MM.1S (cell line): ENCODE measurements at regions not wholly inside any gene's neighbourhood (a gene's known extent, or its start where the extent isn't known, plus 50 kb on each side); places are given as distances from the start of the nearest gene placed in this dataset.

ENCODE experiments used
- DNase-seq: peaks from one replicate; pipeline ENCODE4 v3.0.0-alpha.2; 2015
- H2AFZ ChIP-seq: fragments of 300-600 bp; sonication (generic); 2 replicates; pipeline ENCODE4 v1.6.0; 2016; ENCODE audit warnings: antibody characterized with exemption, low read length
- H3F3A ChIP-seq: fragments of 300-600 bp; sonication (generic); 2 replicates; pipeline ENCODE4 v1.6.1; 2016; ENCODE audit warnings: mild to moderate bottlenecking, antibody characterized with exemption, low read length, moderate library complexity, mixed read lengths; ENCODE audit not compliant: insufficient read depth
- H3K27ac ChIP-seq: fragments of 300-600 bp; sonication (generic); 2 replicates; pipeline ENCODE4 v1.5.1; 2016; ENCODE audit warnings: mild to moderate bottlenecking, low read length
- H3K27me3 ChIP-seq: fragments of 300-600 bp; sonication (generic); replicated peaks from 2 replicates; pipeline ENCODE4 v1.6.0; 2016; ENCODE audit warnings: low read length; ENCODE audit not compliant: insufficient read depth
- H3K36me3 ChIP-seq: fragments of 300-600 bp; sonication (generic); replicated peaks from 2 replicates; pipeline ENCODE4 v1.6.1; 2016; ENCODE audit warnings: mild to moderate bottlenecking, low read length, mixed read lengths; ENCODE audit not compliant: insufficient read depth
- H3K4me1 ChIP-seq: fragments of 300-600 bp; sonication (generic); 2 replicates; pipeline ENCODE4 v1.6.1; 2016; ENCODE audit warnings: low read length, mixed read lengths
- H3K4me2 ChIP-seq: fragments of 300-600 bp; sonication (generic); 2 replicates; pipeline ENCODE4 v1.6.0; 2016; ENCODE audit warnings: low read depth, low read length
- H3K4me3 ChIP-seq: fragments of 300-600 bp; sonication (generic); 2 replicates; pipeline ENCODE4 v1.5.1; 2016; ENCODE audit warnings: low read length, mixed read lengths
- H3K79me2 ChIP-seq: fragments of 300-600 bp; sonication (generic); 2 replicates; pipeline ENCODE4 v1.6.1; 2016; ENCODE audit warnings: mixed run types, low read length, mixed read lengths
- H3K9ac ChIP-seq: fragments of 300-600 bp; sonication (generic); 2 replicates; pipeline ENCODE4 v1.6.1; 2016; ENCODE audit warnings: low read length, mixed read lengths
- H3K9me2 ChIP-seq: fragments of 300-600 bp; sonication (generic); replicated peaks from 2 replicates; pipeline ENCODE4 v1.6.1; 2016; ENCODE audit warnings: mild to moderate bottlenecking, low read length, mixed read lengths; ENCODE audit not compliant: insufficient read depth
- H3K9me3 ChIP-seq: fragments of 300-600 bp; sonication (generic); replicated peaks from 2 replicates; pipeline ENCODE4 v1.6.1; 2016; ENCODE audit warnings: mild to moderate bottlenecking, low read length, mixed read lengths; ENCODE audit not compliant: insufficient read depth
- H4K20me1 ChIP-seq: fragments of 300-600 bp; sonication (generic); 2 replicates; pipeline ENCODE4 v1.6.1; 2016; ENCODE audit warnings: mild to moderate bottlenecking, low read length, moderate library complexity, mixed read lengths; ENCODE audit not compliant: insufficient read depth
- CTCF ChIP-seq: fragments of 300-600 bp; sonication (generic); IDR thresholded peaks from 2 replicates; pipeline ENCODE4 v1.5.1; 2016; ENCODE audit warnings: antibody characterized with exemption, low read length, mixed read lengths
- EZH2 ChIP-seq: fragments of 300-600 bp; sonication (generic); optimal IDR thresholded peaks from 2 replicates; pipeline ENCODE3; 2017; ENCODE audit warnings: low read depth, mild to moderate bottlenecking, antibody characterized with exemption, low read length, mixed read lengths
- EZH2phosphoT487 ChIP-seq: fragments of 300-600 bp; sonication (generic); IDR thresholded peaks from 2 replicates; pipeline ENCODE4 v1.6.1; 2018; ENCODE audit warnings: antibody characterized with exemption, low read length

DNA sequence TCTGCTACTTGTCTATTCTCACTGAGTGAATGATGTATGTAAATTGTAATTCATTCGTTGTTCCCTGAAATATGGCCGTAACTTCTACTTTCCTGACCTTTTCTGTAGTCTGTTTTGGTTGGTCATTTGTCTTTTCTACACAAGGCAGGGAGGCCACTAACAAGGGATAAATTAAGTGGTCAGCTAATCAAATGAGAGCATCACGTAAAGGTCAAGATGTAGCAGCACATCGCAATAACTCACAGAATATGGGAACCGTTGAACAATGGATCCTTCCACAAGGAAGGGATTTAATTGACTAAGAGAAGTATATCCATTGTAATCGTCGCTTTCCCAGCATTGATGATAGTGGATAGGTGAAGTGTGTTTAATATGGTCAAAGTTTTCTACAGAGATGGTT, 171.1 kb downstream of the DMRT2 start:
- no peaks in the 10 kb centered on the region for H3K79me2 ChIP-seq
- TF ChIP-seq EZH2 (no peak), CTCF (no peak), EZH2phosphoT487 (no peak)
- H4K20me1 ChIP-seq: no peaks in the 10 kb centered on the region
- H3K36me3 ChIP-seq: no peaks in the 10 kb centered on the region
- no peak overlapping the region for H3K4me3 ChIP-seq
- H3K9me3 ChIP-seq: no peaks in the 10 kb centered on the region
- no peak overlapping the region for H3K27ac ChIP-seq
- no peak overlapping the region for H3K9ac ChIP-seq
- DNase-seq: no peak
- no peaks in the 10 kb centered on the region for H3F3A ChIP-seq
- H3K9me2 ChIP-seq: no peaks in the 10 kb centered on the region
- H3K4me2 ChIP-seq: no peak overlapping the region
- H3K27me3 ChIP-seq: no peaks in the 10 kb centered on the region
- H2AFZ ChIP-seq: no peak overlapping the region
- H3K4me1 ChIP-seq: no peaks in the 10 kb centered on the region

- Histone ChIP-seq H3F3A (no peaks in the 10 kb centered on the region), H3K79me2 (no peaks in the 10 kb centered on the region), H3K9me3 (no peaks in the 10 kb centered on the region), H4K20me1 (no peaks in the 10 kb centered on the region), H2AFZ (no peak overlapping the region), H3K4me2 (no peak overlapping the region), H3K4me3 (no peak overlapping the region), H3K9ac (no peak overlapping the region), H3K27ac (no peak overlapping the region), H3K36me3 (no peaks in the 10 kb centered on the region), H3K9me2 (no peaks in the 10 kb centered on the region), H3K27me3 (no peaks in the 10 kb centered on the region), H3K4me1 (no peaks in the 10 kb centered on the region)
- no peak for TF ChIP-seq EZH2phosphoT487
- no peak for TF ChIP-seq CTCF
- no peak for TF ChIP-seq EZH2
- DNase-seq: no peak
These were observed 172.4 kb downstream of the DMRT2 start for GRCh38 chr9:1222511-1222910.

DNA sequence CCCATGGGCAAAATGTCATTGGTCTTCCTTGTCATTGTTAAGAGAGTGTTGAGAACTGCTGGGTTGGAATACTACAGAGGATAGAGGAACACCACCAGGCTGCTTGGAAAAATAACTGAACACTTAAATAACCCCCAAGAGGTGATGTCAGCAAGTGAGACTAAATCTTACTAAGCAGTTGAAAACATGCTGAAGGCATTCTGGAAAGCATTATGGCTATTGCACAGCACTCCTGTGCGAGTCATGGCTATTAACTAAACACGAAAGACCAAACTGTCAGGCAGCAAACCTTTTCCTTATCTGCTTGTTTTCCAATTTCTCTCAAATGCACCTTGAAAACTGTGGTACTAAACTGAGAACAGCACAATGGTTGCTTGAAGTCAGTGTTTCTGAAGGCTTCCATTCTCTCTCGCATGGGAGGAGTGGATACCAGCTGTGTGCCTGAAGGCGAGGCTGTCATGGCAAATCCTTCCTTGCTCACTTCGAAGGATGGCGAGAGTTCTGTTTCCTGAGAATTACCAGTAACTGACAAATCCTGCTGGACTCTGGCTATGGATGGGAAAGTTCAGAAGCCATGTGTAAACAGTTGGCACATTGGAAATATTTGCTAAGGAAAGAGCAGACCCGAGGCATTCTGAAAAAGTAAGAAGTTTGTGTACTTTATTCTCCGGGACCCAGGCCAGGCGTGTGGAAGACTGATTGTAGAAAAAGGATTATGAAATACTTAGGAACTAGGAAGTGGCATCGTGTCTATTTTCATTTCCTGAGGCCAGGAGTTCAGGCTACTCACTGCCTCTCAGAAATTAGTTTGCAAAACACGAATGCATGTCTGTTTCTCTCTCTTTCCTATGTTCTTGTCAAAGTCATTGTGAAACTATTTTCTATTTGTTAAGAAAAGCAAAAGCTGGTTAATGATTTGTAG, 182.1 kb downstream of the DMRT2 start:
- Histone ChIP-seq H3K9me2 (no peaks in the 10 kb centered on the region), H3K27ac (no peak overlapping the region), H3K4me2 (no peak overlapping the region), H4K20me1 (no peaks in the 10 kb centered on the region), H2AFZ (no peak overlapping the region), H3K4me1 (no peaks in the 10 kb centered on the region), H3K9me3 (no peaks in the 10 kb centered on the region), H3F3A (no peaks in the 10 kb centered on the region), H3K36me3 (no peaks in the 10 kb centered on the region), H3K4me3 (no peak overlapping the region), H3K79me2 (no peaks in the 10 kb centered on the region), H3K9ac (no peak overlapping the region), H3K27me3 (no peaks in the 10 kb centered on the region)
- TF ChIP-seq EZH2phosphoT487: no peak
- no peak for TF ChIP-seq EZH2
- TF ChIP-seq CTCF: no peak
- DNase-seq: no peak
